Peyer's patch (tissue), 4 donors: ENCODE measurements at regions not wholly inside any gene's neighbourhood (a gene's known extent, or its start where the extent isn't known, plus 50 kb on each side); places are given as distances from the start of the nearest gene placed in this dataset.

ENCODE experiments used
- DNase-seq, 3 donors: peaks; one replicate each; pipeline ENCODE4 v3.0.0-alpha.2; 2017 to 2019
- H3K27ac ChIP-seq, 4 donors: fragments of 200-600 bp; sonication (generic); one replicate each; pipeline ENCODE4 v1.5.1; 2016 to 2019
- H3K27me3 ChIP-seq, 2 donors: fragments of 200-600 bp; sonication (generic); one replicate each; pipeline ENCODE4 v1.5.1; 2019
- H3K36me3 ChIP-seq, 3 donors: fragments of 200-600 bp; sonication (generic); one replicate each; pipeline ENCODE4 v1.5.1; 2016 to 2019
- H3K4me1 ChIP-seq, 4 donors: fragments of 200-600 bp; sonication (generic); one replicate each; pipeline ENCODE4 v1.5.1; 2016 to 2019
- H3K4me3 ChIP-seq, 4 donors: fragments of 200-600 bp; sonication (generic); 1 replicate in 3 of 4; 2 replicates in 1 of 4; pipeline ENCODE4 v1.5.1; 2016 to 2019; ENCODE audit warnings: mild to moderate bottlenecking in 1 of 4
- H3K9me3 ChIP-seq, 4 donors: fragments of 200-600 bp; sonication (generic); one replicate each; pipeline ENCODE4 v1.5.1; 2016 to 2019; ENCODE audit warnings: mild to moderate bottlenecking in 1 of 4
- CTCF ChIP-seq, 6 experiments: fragments of 450-650 bp in 4 of 6; fragments of 200-600 bp in 2 of 6; sonication (generic) in 1 of 6; IDR thresholded peaks; one replicate each; pipeline ENCODE4 v1.5.1; 2017 to 2019; ENCODE audit warnings: antibody characterized with exemption in 6 of 6, mild to moderate bottlenecking in 3 of 6, moderate library complexity in 1 of 6
- POLR2A ChIP-seq, 2 donors: fragments of 450-650 bp; IDR thresholded peaks; one replicate each; pipeline ENCODE4 v1.5.1; 2017; ENCODE audit warnings: antibody characterized with exemption in 2 of 2, mild to moderate bottlenecking in 2 of 2, moderate library complexity in 2 of 2

- H3K9me3 ChIP-seq: no peaks in the 10 kb centered on the region
- TF ChIP-seq POLR2A (IDR thresholded peaks at IDR 0.05) (no peak), CTCF (IDR thresholded peaks at IDR 0.05) (no peak)
- no peak overlapping the region for H3K4me3 ChIP-seq
- peak overlapping the region in 3 of 4 donors; percentile 9 to 52 (median 19) for H3K27ac ChIP-seq
- H3K36me3 ChIP-seq: no peaks in the 10 kb centered on the region
- DNase-seq: no peak
- no peaks in the 10 kb centered on the region for H3K27me3 ChIP-seq
- H3K4me1 ChIP-seq: peaks cover 0 to 3% (median 0%) of the 10 kb centered on the region in 4 donors
Measured at GRCh38 chr3:152556731-152557254, 278.1 kb upstream of the P2RY1 start.

- no peak for DNase-seq
- Histone ChIP-seq H3K9me3 (no peaks in the 10 kb centered on the region), H3K4me3 (no peak overlapping the region), H3K27ac (peak overlapping the region in 3 of 4 donors; percentile 9 to 52 (median 19)), H3K27me3 (no peaks in the 10 kb centered on the region), H3K36me3 (no peaks in the 10 kb centered on the region), H3K4me1 (peaks cover 0 to 3% (median 0%) of the 10 kb centered on the region in 4 donors)
- no peak for TF ChIP-seq CTCF (IDR thresholded peaks at IDR 0.05)
- no peak for TF ChIP-seq POLR2A (IDR thresholded peaks at IDR 0.05)
Measured at GRCh38 chr3:152557302-152557999, 277.5 kb upstream of the P2RY1 start.

GRCh38 chr3:152558386-152558785 lies 276.5 kb upstream of the P2RY1 start:
- no peak for DNase-seq
- TF ChIP-seq CTCF (IDR thresholded peaks at IDR 0.05) (no peak), POLR2A (IDR thresholded peaks at IDR 0.05) (no peak)
- no peaks in the 10 kb centered on the region for H3K36me3 ChIP-seq
- no peaks in the 10 kb centered on the region for H3K9me3 ChIP-seq
- H3K4me3 ChIP-seq: no peak overlapping the region
- no peaks in the 10 kb centered on the region for H3K27me3 ChIP-seq
- H3K27ac ChIP-seq: no peak overlapping the region
- H3K4me1 ChIP-seq: peaks cover 0 to 3% (median 0%) of the 10 kb centered on the region in 4 donors

- peaks cover 0 to 3% (median 0%) of the 10 kb centered on the region in 4 donors for H3K4me1 ChIP-seq
- DNase-seq: no peak
- no peaks in the 10 kb centered on the region for H3K27me3 ChIP-seq
- no peak overlapping the region for H3K4me3 ChIP-seq
- H3K9me3 ChIP-seq: no peaks in the 10 kb centered on the region
- no peaks in the 10 kb centered on the region for H3K36me3 ChIP-seq
- no peak overlapping the region for H3K27ac ChIP-seq
- TF ChIP-seq POLR2A (IDR thresholded peaks at IDR 0.05): no peak
- TF ChIP-seq CTCF (IDR thresholded peaks at IDR 0.05): no peak
Measured at GRCh38 chr3:152559246-152559645, 275.7 kb upstream of the P2RY1 start.

GRCh38 chr3:152564459-152564858 lies 270.5 kb upstream of the P2RY1 start:
- TF ChIP-seq CTCF (IDR thresholded peaks at IDR 0.05) (no peak), POLR2A (IDR thresholded peaks at IDR 0.05) (no peak)
- Histone ChIP-seq H3K4me3 (no peak overlapping the region), H3K36me3 (no peaks in the 10 kb centered on the region), H3K9me3 (no peaks in the 10 kb centered on the region), H3K27me3 (no peaks in the 10 kb centered on the region), H3K4me1 (no peaks in the 10 kb centered on the region), H3K27ac (no peak overlapping the region)
- no peak for DNase-seq
